Mesothelial cell of epicardium (in vitro differentiated cells): ENCODE measurements at regions not wholly inside any gene's neighbourhood (a gene's known extent, or its start where the extent isn't known, plus 50 kb on each side); places are given as distances from the start of the nearest gene placed in this dataset.

Experiments used
- DNase-seq, 2 experiments: peaks; one replicate each; pipeline ENCODE4 v3.0.0; 2021; ENCODE audit warnings: low spot score in 2 of 2; ENCODE audit not compliant: unreplicated experiment in 2 of 2
- H3K27ac Mint-ChIP-seq: 2 replicates; pipeline ENCODE4 v1.8.0; 2021; ENCODE audit warnings: mixed read lengths
- H3K27me3 Mint-ChIP-seq: 2 replicates; pipeline ENCODE4 v1.8.0; 2021; ENCODE audit warnings: low read depth, mixed read lengths
- H3K36me3 Mint-ChIP-seq: 2 replicates; pipeline ENCODE4 v1.8.0; 2021; ENCODE audit warnings: mixed read lengths
- H3K4me1 Mint-ChIP-seq: 2 replicates; pipeline ENCODE4 v1.8.0; 2021; ENCODE audit warnings: mixed read lengths
- H3K4me3 Mint-ChIP-seq: 2 replicates; pipeline ENCODE4 v1.8.0; 2021; ENCODE audit warnings: mild to moderate bottlenecking, moderate library complexity, mixed read lengths
- H3K9me3 Mint-ChIP-seq: 2 replicates; pipeline ENCODE4 v1.8.0; 2021; ENCODE audit warnings: mixed read lengths
- TF ChIP-seq, protein P1 (sequence below): fragments of 200-600 bp; sonication (generic); IDR thresholded peaks from one replicate; pipeline ENCODE4 v1.5.0; 2021; ENCODE audit warnings: antibody characterized with exemption; ENCODE audit not compliant: unreplicated experiment

DNA sequence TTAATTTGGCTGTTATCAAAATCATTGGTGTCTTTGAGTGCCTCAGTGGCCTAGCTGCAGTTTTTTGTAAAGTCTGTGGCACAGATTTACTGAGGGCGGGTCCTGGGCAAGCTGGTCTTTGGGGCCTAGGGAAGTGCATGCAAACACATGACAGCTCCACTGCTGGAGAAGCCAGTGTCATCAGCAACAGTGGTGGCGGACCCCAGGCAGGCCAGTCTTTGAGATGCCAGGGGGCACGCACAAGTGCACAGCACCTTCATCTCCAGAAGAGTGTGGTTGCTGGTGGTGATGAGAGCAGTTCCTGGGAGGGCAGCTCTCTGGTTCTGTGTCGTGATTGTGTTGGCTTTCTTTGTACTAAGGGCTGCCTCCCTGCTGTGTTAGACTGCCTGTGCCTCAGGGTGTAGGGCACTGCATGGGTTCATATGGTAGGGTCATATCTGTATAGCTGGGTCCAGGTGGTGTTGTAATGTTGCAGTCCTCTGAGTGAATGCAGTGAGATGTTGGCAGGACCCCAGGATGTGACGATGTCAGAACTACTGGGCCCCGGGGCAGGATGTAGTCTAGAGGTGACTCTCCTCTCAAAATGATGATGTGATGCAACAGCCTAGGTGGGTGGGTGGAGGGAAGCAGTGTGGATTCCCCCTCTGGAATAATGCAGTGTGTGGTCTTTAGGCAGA, 646.7 kb upstream of the CDH2 start:
- no peak overlapping the region for H3K27ac Mint-ChIP-seq
- H3K27me3 Mint-ChIP-seq, result no peaks in the 10 kb centered on the region
- H3K9me3 Mint-ChIP-seq, result peaks cover 18% of the 10 kb centered on the region
- H3K4me1 Mint-ChIP-seq, result peaks cover 4% of the 10 kb centered on the region
- H3K4me3 Mint-ChIP-seq, result no peak overlapping the region
- peaks cover 2% of the 10 kb centered on the region for H3K36me3 Mint-ChIP-seq
- TF ChIP-seq, protein P1, sequence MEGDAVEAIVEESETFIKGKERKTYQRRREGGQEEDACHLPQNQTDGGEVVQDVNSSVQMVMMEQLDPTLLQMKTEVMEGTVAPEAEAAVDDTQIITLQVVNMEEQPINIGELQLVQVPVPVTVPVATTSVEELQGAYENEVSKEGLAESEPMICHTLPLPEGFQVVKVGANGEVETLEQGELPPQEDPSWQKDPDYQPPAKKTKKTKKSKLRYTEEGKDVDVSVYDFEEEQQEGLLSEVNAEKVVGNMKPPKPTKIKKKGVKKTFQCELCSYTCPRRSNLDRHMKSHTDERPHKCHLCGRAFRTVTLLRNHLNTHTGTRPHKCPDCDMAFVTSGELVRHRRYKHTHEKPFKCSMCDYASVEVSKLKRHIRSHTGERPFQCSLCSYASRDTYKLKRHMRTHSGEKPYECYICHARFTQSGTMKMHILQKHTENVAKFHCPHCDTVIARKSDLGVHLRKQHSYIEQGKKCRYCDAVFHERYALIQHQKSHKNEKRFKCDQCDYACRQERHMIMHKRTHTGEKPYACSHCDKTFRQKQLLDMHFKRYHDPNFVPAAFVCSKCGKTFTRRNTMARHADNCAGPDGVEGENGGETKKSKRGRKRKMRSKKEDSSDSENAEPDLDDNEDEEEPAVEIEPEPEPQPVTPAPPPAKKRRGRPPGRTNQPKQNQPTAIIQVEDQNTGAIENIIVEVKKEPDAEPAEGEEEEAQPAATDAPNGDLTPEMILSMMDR, result no peak
- no peak for DNase-seq

DNA sequence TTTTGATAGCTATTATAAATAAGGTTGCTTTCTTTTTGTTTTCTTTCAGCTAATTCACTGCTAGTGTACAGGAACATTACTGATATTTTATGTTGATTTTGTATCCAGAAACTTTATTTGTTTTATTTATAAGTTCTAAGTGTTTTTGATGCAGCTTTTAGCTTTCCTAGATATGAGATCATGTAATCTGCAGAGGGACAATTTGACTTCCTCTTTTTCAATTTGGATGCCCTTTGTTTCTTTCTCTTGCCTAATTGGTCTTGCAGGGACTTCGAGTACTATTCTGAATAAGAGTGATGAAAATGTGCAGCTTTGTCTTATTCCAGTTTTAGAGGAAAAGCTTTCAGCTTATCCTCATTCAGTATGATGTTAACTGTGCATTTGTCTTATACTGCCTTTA, 643.4 kb upstream of the CDH2 start:
- no peak for DNase-seq
- H3K27ac Mint-ChIP-seq, result no peak overlapping the region
- H3K27me3 Mint-ChIP-seq, result no peaks in the 10 kb centered on the region
- no peaks in the 10 kb centered on the region for H3K4me1 Mint-ChIP-seq
- H3K36me3 Mint-ChIP-seq, result peaks cover 2% of the 10 kb centered on the region
- H3K4me3 Mint-ChIP-seq, result no peak overlapping the region
- H3K9me3 Mint-ChIP-seq, result peaks cover 18% of the 10 kb centered on the region
- TF ChIP-seq, protein P1, result no peak

DNA sequence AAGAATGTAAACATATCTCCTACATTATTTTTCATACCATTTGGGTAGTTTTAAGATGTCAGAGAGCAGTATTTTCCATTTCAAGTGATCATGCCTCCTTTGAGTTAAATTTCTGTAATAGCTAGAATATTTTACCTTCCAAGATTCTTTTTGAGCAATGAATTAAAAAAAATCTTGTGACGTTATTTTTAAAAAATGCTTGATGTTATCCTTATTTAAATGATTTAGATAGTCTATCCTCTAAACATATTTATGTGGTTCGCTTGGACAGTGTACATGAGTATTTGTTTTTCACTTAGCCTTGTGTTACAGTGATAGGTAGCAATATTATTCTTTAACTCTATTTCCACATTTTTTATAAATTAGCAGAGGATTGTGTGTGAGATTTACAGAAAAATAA, 639.2 kb upstream of the CDH2 start:
- DNase-seq, result no peak
- H3K36me3 Mint-ChIP-seq, result no peaks in the 10 kb centered on the region
- H3K9me3 Mint-ChIP-seq, result no peaks in the 10 kb centered on the region
- TF ChIP-seq, protein P1, result no peak
- no peak overlapping the region for H3K4me3 Mint-ChIP-seq
- H3K4me1 Mint-ChIP-seq, result peaks cover 2% of the 10 kb centered on the region
- no peak overlapping the region for H3K27ac Mint-ChIP-seq
- H3K27me3 Mint-ChIP-seq, result no peaks in the 10 kb centered on the region

DNA sequence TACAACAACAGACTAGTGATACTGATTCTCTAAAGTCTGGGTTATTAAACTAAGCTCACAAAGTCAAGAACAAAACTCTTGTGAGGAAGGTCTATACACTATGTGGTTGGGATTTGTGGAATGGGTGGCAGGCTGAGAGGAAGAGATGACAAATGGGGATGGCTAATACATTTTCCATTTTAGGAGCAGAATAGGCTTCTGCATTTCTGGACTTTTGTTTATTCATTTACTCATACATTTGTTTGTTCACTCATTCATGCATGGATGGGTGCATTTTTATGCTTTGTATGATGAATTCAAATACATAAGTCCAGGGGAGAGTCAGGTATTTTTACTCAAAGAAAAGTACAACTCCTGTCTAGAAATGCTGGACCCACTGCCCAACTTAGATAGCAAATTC, 637.4 kb upstream of the CDH2 start:
- H3K36me3 Mint-ChIP-seq, result no peaks in the 10 kb centered on the region
- no peak overlapping the region for H3K27ac Mint-ChIP-seq
- H3K9me3 Mint-ChIP-seq, result peaks cover 3% of the 10 kb centered on the region
- no peak overlapping the region for H3K4me3 Mint-ChIP-seq
- H3K4me1 Mint-ChIP-seq, result peaks cover 2% of the 10 kb centered on the region
- no peaks in the 10 kb centered on the region for H3K27me3 Mint-ChIP-seq
- no peak for DNase-seq
- TF ChIP-seq, protein P1, result no peak

DNA sequence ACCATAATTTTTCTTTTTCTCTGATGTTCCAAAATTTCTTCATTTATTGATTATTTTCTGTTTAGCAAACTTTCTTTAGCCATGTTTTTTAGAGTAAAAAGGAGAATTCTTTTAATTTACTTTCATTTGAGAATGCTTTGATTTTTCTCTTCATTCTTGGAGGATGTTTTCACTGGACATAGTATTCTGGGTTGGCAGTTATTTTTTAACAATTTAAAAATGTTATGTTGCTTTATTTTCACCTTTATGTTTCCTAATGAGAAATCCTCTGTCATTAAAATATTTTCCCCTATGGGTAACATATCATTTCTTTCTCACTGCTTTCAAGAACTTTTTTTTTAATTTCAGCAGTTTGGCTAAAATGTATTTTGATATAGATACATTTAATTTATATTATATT, 631.4 kb upstream of the CDH2 start:
- H3K9me3 Mint-ChIP-seq, result peaks cover 29% of the 10 kb centered on the region
- no peak overlapping the region for H3K27ac Mint-ChIP-seq
- peaks cover 7% of the 10 kb centered on the region for H3K36me3 Mint-ChIP-seq
- H3K27me3 Mint-ChIP-seq, result no peaks in the 10 kb centered on the region
- no peak overlapping the region for H3K4me3 Mint-ChIP-seq
- TF ChIP-seq, protein P1, result no peak
- DNase-seq, result no peak
- H3K4me1 Mint-ChIP-seq, result no peaks in the 10 kb centered on the region

DNA sequence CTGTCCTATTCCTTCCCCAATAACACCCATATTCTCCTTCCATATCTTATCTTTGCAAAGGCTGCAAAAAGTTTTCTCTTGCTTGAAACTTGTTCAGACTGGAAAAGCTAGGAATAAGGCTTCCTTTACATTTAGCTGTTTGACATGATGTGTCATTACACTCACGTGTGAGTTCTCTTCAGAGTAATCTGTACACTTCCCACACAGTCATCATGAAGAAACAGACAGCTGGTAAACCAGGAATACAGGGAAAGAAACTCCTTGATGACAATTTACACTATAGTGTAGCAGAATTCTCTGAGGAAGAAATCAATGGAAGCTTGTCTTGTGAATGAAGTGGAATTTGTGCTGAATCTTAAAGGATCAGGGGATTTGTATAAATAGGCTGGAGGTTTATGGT, 628.6 kb upstream of the CDH2 start:
- Mint-ChIP-seq H3K9me3 (peaks cover 29% of the 10 kb centered on the region), H3K27me3 (peaks cover 2% of the 10 kb centered on the region), H3K4me1 (no peaks in the 10 kb centered on the region), H3K4me3 (no peak overlapping the region), H3K27ac (no peak overlapping the region), H3K36me3 (peaks cover 7% of the 10 kb centered on the region)
- TF ChIP-seq, protein P1, result no peak
- DNase-seq, result no peak
